HepG2 (cell line): ENCODE measurements at regions not wholly inside any gene's neighbourhood (a gene's known extent, or its start where the extent isn't known, plus 50 kb on each side); places are given as distances from the start of the nearest gene placed in this dataset.

Source experiments
- ATAC-seq: fragments of 200-7000 bp; cut with Tn5 transposase; 3 replicates; pipeline ENCODE4 v1.9.1; 2020; ENCODE audit warnings: mild to moderate bottlenecking, moderate library complexity
- BruUV-seq: library from RNA; stranded (reverse); fragments of 400-500 nt; replicated peaks from 2 replicates; lab custom pipeline; 2021; lab: Mats Ljungman, UMichigan
- CTCF ChIA-PET: fragments of 300-600 bp; formaldehyde crosslinking; extraction: SDS; loops from one replicate; lab custom pipeline; 2021; ENCODE audit warnings: low total read pairs, inconsistent platforms, low intra/inter-chr PET ratio; lab: Yijun Ruan, JAX
- POLR2A ChIA-PET: fragments of 350-600 bp; sonication (Branson Sonifier 250); formaldehyde crosslinking; loops from one replicate; lab custom pipeline; 2020; ENCODE audit warnings: antibody characterized with exemption, inconsistent platforms; lab: Yijun Ruan, JAX
- DNase-seq: peaks from one replicate; pipeline ENCODE4 v3.0.0-alpha.2; 2015; ENCODE audit warnings: low spot score
- FAIRE-seq: peaks from 3 replicates; lab custom pipeline; 2011; peaks lifted over from hg19 to GRCh38; lab: Jason Lieb, UNC
- H2AFZ ChIP-seq: one replicate; pipeline ENCODE4 v1.6.1; 2011; ENCODE audit warnings: low read length, inconsistent platforms
- H3K27ac ChIP-seq: fragments of 300-600 bp; 3 replicates; pipeline ENCODE4 v1.8.0; 2011; ENCODE audit warnings: mixed run types, mild to moderate bottlenecking, mixed read lengths, low read length, inconsistent platforms; ENCODE audit not compliant: insufficient read depth; ENCODE audit errors: extremely low read length
- H3K27me3 ChIP-seq, 2 experiments: fragments of 200-600 bp in 1 of 2; 2 replicates in 1 of 2; 3 replicates in 1 of 2; pipeline versions ENCODE4 v1.6.0 to v1.8.0; 2011; ENCODE audit warnings: low read length in 2 of 2, mild to moderate bottlenecking in 2 of 2, moderate library complexity in 2 of 2, inconsistent platforms in 1 of 2; ENCODE audit not compliant: insufficient read depth in 2 of 2, control insufficient read depth in 1 of 2
- H3K36me3 ChIP-seq, 2 experiments: fragments of 200-600 bp in 1 of 2; replicated peaks in 1 of 2; 2 replicates in 1 of 2; 3 replicates in 1 of 2; pipeline versions ENCODE4 v1.5.1 to v1.8.0; 2011; ENCODE audit warnings: low read length in 2 of 2, inconsistent platforms in 1 of 2; ENCODE audit not compliant: insufficient read depth in 2 of 2, control insufficient read depth in 1 of 2
- H3K4me1 ChIP-seq: 2 replicates; pipeline ENCODE4 v1.5.1; 2012; ENCODE audit warnings: low read length, inconsistent platforms; ENCODE audit not compliant: insufficient read depth
- H3K4me2 ChIP-seq: 2 replicates; pipeline ENCODE4 v1.6.0; 2011; ENCODE audit warnings: low read depth, low read length, inconsistent platforms
- H3K4me3 ChIP-seq, 3 experiments: fragments of 200-600 bp in 1 of 3; sonication (generic), shearing (Covaris generic) in 1 of 3; replicated peaks in 1 of 3; 2 replicates each; pipeline ENCODE4 v1.5.1; 2011 to 2016; ENCODE audit warnings: low read length in 3 of 3, inconsistent platforms in 2 of 3, low read depth in 2 of 3, mild to moderate bottlenecking in 2 of 3, control low read depth in 1 of 3, mixed read lengths in 1 of 3; ENCODE audit not compliant: insufficient read depth in 1 of 3
- H3K79me2 ChIP-seq: one replicate; pipeline ENCODE4 v1.6.1; 2011; ENCODE audit warnings: low read length, inconsistent platforms; ENCODE audit not compliant: insufficient read depth
- H3K9ac ChIP-seq: 2 replicates; pipeline ENCODE4 v1.6.0; 2011; ENCODE audit warnings: mild to moderate bottlenecking, low read depth, low read length, inconsistent platforms; ENCODE audit not compliant: insufficient read depth
- H3K9me3 ChIP-seq: 2 replicates; pipeline ENCODE4 v1.5.1; 2012; ENCODE audit warnings: mild to moderate bottlenecking, low read length
- H4K20me1 ChIP-seq: 2 replicates; pipeline ENCODE4 v1.6.0; 2011; ENCODE audit warnings: inconsistent platforms, mild to moderate bottlenecking, low read length, moderate library complexity; ENCODE audit not compliant: insufficient read depth
- CENPT ChIP-seq: sonication (generic); formaldehyde crosslinking; IDR thresholded peaks from 2 replicates; pipeline ENCODE4 v1.8.0; 2022; ENCODE audit warnings: low read depth, mild to moderate bottlenecking, moderate library complexity, missing genetic modification reagents
- DMAP1 ChIP-seq: IDR thresholded peaks from 2 replicates; pipeline ENCODE4 v1.6.1; 2016
- HNRNPK ChIP-seq: fragments of 200-400 bp; formaldehyde crosslinking; IDR thresholded peaks from 2 replicates; pipeline ENCODE4 v1.6.1; 2018; ENCODE audit warnings: low read length, low read depth, moderate library complexity, mild to moderate bottlenecking; ENCODE audit not compliant: poor library complexity, severe bottlenecking
- KMT2A ChIP-seq: sonication (generic); formaldehyde crosslinking; IDR thresholded peaks from 2 replicates; pipeline ENCODE4 v1.4.0; 2020; ENCODE audit warnings: missing genetic modification reagents
- NONO ChIP-seq, 2 experiments: fragments of 450-650 bp in 1 of 2; sonication (generic) in 1 of 2; formaldehyde crosslinking in 1 of 2; IDR thresholded peaks in 1 of 2; conservative IDR thresholded peaks in 1 of 2; 2 replicates each; pipeline versions ENCODE4 v1.6.1 to v1.8.0; 2017 to 2022; ENCODE audit warnings: mild to moderate bottlenecking in 1 of 2, missing genetic modification reagents in 1 of 2, moderate library complexity in 1 of 2
- PPARG ChIP-seq: conservative IDR thresholded peaks from 2 replicates; pipeline ENCODE4 v1.6.1; 2016; ENCODE audit warnings: missing biosample characterization, missing genetic modification reagents
- SAFB2 ChIP-seq: sonication (generic); formaldehyde crosslinking; IDR thresholded peaks from 2 replicates; pipeline ENCODE4 v1.5.1; 2020; ENCODE audit warnings: missing genetic modification reagents, low read depth, mild to moderate bottlenecking, borderline replicate concordance
- ZNF569 ChIP-seq: sonication (generic); formaldehyde crosslinking; IDR thresholded peaks from 2 replicates; pipeline ENCODE4 v1.5.0; 2020; ENCODE audit warnings: mild to moderate bottlenecking, missing genetic modification reagents, moderate library complexity, borderline replicate concordance
- ZNF629 ChIP-seq: sonication (generic); formaldehyde crosslinking; conservative IDR thresholded peaks from 2 replicates; pipeline ENCODE4 v1.5.0; 2020; ENCODE audit warnings: missing genetic modification reagents
- ZNF672 ChIP-seq: sonication (generic); formaldehyde crosslinking; IDR thresholded peaks from 2 replicates; pipeline ENCODE4 v1.8.1; 2022; ENCODE audit warnings: missing genetic modification reagents
- ZNF800 ChIP-seq: sonication (generic); formaldehyde crosslinking; IDR thresholded peaks from 2 replicates; pipeline ENCODE4 v1.4.0; 2020; ENCODE audit warnings: missing genetic modification reagents
- ZZZ3 ChIP-seq: sonication (generic); formaldehyde crosslinking; IDR thresholded peaks from 2 replicates; pipeline ENCODE4 v1.4.0; 2020; ENCODE audit warnings: missing genetic modification reagents, mild to moderate bottlenecking, borderline replicate concordance
- in situ Hi-C: cut with HindIII; loops from 2 replicates; pipeline ENCODE4 v1.10.0; 2017; ENCODE audit warnings: low pct_unique_long_range_greater_than_20kb; ENCODE audit not compliant: extremely low pct_ligation_motif_present
- intact Hi-C: fragments of 100-400 bp; cut with micrococcal nuclease; formaldehyde crosslinking; loops from one replicate; pipeline ENCODE4 v1.10.0; 2022; ENCODE audit not compliant: unreplicated experiment
- TF ChIP-seq, protein P1 (sequence below): sonication (generic); formaldehyde crosslinking; IDR thresholded peaks from 2 replicates; pipeline ENCODE4 v1.4.0; 2020; ENCODE audit warnings: missing genetic modification reagents; ENCODE audit errors: not compliant biosample characterization
- TF ChIP-seq, protein P2 (sequence below): sonication (generic); formaldehyde crosslinking; IDR thresholded peaks from 2 replicates; pipeline ENCODE4 v1.8.1; 2023; ENCODE audit warnings: mild to moderate bottlenecking, missing genetic modification reagents

GRCh38 chrY:21636137-21636536, 101.5 kb downstream of the RBMY1A1 start:
- CTCF ChIA-PET, result no interaction called here
- in situ Hi-C loops, result no loop called here
- no TSS peak for BruUV-seq

More at GRCh38 chrY:21636137-21636536, 101.5 kb downstream of the RBMY1A1 start:
- H3K4me3 ChIP-seq, result no peak overlapping the region
- POLR2A ChIA-PET, result no interaction called here
- no peak overlapping the region for H2AFZ ChIP-seq
- H3K27me3 ChIP-seq, result no peaks in the 10 kb centered on the region
- DNase-seq (no peak), ATAC-seq (no peak), FAIRE-seq (no peak)
- no peak overlapping the region for H3K4me2 ChIP-seq
- no peaks in the 10 kb centered on the region for H3K4me1 ChIP-seq
- TF ChIP-seq NONO (IDR thresholded peaks at IDR 0.05) (no peak), NONO (CRISPR knock-in tag; conservative IDR thresholded peaks at IDR 0.05) (no peak), CENPT (CRISPR knock-in tag) (no peak), ZNF629 (CRISPR knock-in tag) (no peak), DMAP1 (CRISPR knock-in tag) (no peak), ZNF800 (no peak), SAFB2 (CRISPR knock-in tag) (no peak), HNRNPK (no peak), KMT2A (no peak), ZNF569 (no peak), ZZZ3 (CRISPR knock-in tag) (no peak), PPARG (no peak), ZNF672 (CRISPR knock-in tag) (no peak)
- TF ChIP-seq, protein P1, sequence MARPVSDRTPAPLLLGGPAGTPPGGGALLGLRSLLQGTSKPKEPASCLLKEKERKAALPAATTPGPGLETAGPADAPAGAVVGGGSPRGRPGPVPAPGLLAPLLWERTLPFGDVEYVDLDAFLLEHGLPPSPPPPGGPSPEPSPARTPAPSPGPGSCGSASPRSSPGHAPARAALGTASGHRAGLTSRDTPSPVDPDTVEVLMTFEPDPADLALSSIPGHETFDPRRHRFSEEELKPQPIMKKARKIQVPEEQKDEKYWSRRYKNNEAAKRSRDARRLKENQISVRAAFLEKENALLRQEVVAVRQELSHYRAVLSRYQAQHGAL (CRISPR knock-in tag), result no peak
- TF ChIP-seq, protein P2, sequence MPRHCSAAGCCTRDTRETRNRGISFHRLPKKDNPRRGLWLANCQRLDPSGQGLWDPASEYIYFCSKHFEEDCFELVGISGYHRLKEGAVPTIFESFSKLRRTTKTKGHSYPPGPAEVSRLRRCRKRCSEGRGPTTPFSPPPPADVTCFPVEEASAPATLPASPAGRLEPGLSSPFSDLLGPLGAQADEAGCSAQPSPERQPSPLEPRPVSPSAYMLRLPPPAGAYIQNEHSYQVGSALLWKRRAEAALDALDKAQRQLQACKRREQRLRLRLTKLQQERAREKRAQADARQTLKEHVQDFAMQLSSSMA (CRISPR knock-in tag), result no peak
- no peaks in the 10 kb centered on the region for H3K79me2 ChIP-seq
- intact Hi-C loops, result no loop called here
- H3K9ac ChIP-seq, result no peak overlapping the region
- no peak overlapping the region for H3K27ac ChIP-seq
- peaks cover 28% of the 10 kb centered on the region for H3K9me3 ChIP-seq
- no peaks in the 10 kb centered on the region for H3K36me3 ChIP-seq
- H4K20me1 ChIP-seq, result no peaks in the 10 kb centered on the region
